ENCODE measurements at regions not wholly inside any gene's neighbourhood (a gene's known extent, or its start where the extent isn't known, plus 50 kb on each side); places are given as distances from the start of the nearest gene placed in this dataset.

GRCh38 chr2:129464631-129465030 lies 514.8 kb upstream of the RAB6C start:
- DNase-seq (ENCODE audit: low read depth in 2 of 2): no peak

- DNase-seq (ENCODE audit: low read depth in 2 of 2): no peak
Measured at GRCh38 chr2:129465045-129465444, 514.4 kb upstream of the RAB6C start.

GRCh38 chr2:129466389-129466788 lies 513.1 kb upstream of the RAB6C start:
- DNase-seq (ENCODE audit: low read depth in 2 of 2): no peak

- DNase-seq (ENCODE audit: low read depth in 2 of 2): no peak
Measured at GRCh38 chr2:129467012-129467779, 512.3 kb upstream of the RAB6C start.

- no peak for DNase-seq (ENCODE audit: low read depth in 2 of 2)
Measured at GRCh38 chr2:129467941-129468340, 511.5 kb upstream of the RAB6C start.

GRCh38 chr2:129468879-129469278 lies 510.6 kb upstream of the RAB6C start:
- DNase-seq (ENCODE audit: low read depth in 2 of 2): no peak

GRCh38 chr2:129469389-129469788 lies 510.1 kb upstream of the RAB6C start:
- DNase-seq (ENCODE audit: low read depth in 2 of 2): no peak

- DNase-seq (ENCODE audit: low read depth in 2 of 2): no peak
Measured at GRCh38 chr2:129469871-129470270, 509.6 kb upstream of the RAB6C start.

- DNase-seq (ENCODE audit: low read depth in 2 of 2): no peak
Measured at GRCh38 chr2:129478902-129479517, 500.5 kb upstream of the RAB6C start.

- no peak for DNase-seq (ENCODE audit: low read depth in 2 of 2)
Measured at GRCh38 chr2:129479892-129480291, 499.6 kb upstream of the RAB6C start.

- no peak for DNase-seq (ENCODE audit: low read depth in 2 of 2)
Measured at GRCh38 chr2:129480790-129481189, 498.7 kb upstream of the RAB6C start.

- DNase-seq (ENCODE audit: low read depth in 2 of 2): no peak
Measured at GRCh38 chr2:129481306-129482219, 497.9 kb upstream of the RAB6C start.

GRCh38 chr2:129482626-129483025 lies 496.8 kb upstream of the RAB6C start:
- DNase-seq (ENCODE audit: low read depth in 2 of 2): no peak

GRCh38 chr2:129483366-129483765 lies 496.1 kb upstream of the RAB6C start:
- DNase-seq (ENCODE audit: low read depth in 2 of 2): no peak

- DNase-seq (ENCODE audit: low read depth in 2 of 2): no peak
Measured at GRCh38 chr2:129484999-129485897, 494.2 kb upstream of the RAB6C start.

- DNase-seq (ENCODE audit: low read depth in 2 of 2): no peak
Measured at GRCh38 chr2:129488376-129488775, 491.1 kb upstream of the RAB6C start.

GRCh38 chr2:129490641-129491040 lies 488.8 kb upstream of the RAB6C start:
- no peak for DNase-seq (ENCODE audit: low read depth in 2 of 2)

GRCh38 chr2:129491308-129491707 lies 488.2 kb upstream of the RAB6C start:
- DNase-seq (ENCODE audit: low read depth in 2 of 2): no peak

GRCh38 chr2:129492548-129492947 lies 486.9 kb upstream of the RAB6C start:
- no peak for DNase-seq (ENCODE audit: low read depth in 2 of 2)

- no peak for DNase-seq (ENCODE audit: low read depth in 2 of 2)
Measured at GRCh38 chr2:129499747-129500146, 479.7 kb upstream of the RAB6C start.

GRCh38 chr2:129502781-129503180 lies 476.7 kb upstream of the RAB6C start:
- no peak for DNase-seq (ENCODE audit: low read depth in 2 of 2)
